Sigmoid colon (tissue), 6 donors: ENCODE measurements at regions not wholly inside any gene's neighbourhood (a gene's known extent, or its start where the extent isn't known, plus 50 kb on each side); places are given as distances from the start of the nearest gene placed in this dataset.

Experiments
- DNase-seq: peaks from one replicate; pipeline ENCODE4 v3.0.0-alpha.2; 2019
- H3K27ac ChIP-seq, 4 donors: fragments of 200-600 bp; sonication (generic); one replicate each; pipeline ENCODE4 v1.5.1; 2016 to 2019; ENCODE audit warnings: mild to moderate bottlenecking in 1 of 4
- H3K27me3 ChIP-seq, 3 donors: fragments of 200-600 bp; sonication (generic); one replicate each; pipeline ENCODE4 v1.5.1; 2019; ENCODE audit warnings: mild to moderate bottlenecking in 1 of 3
- H3K36me3 ChIP-seq, 4 donors: fragments of 200-600 bp; sonication (generic); one replicate each; pipeline ENCODE4 v1.5.1; 2016 to 2019
- H3K4me1 ChIP-seq, 4 donors: fragments of 200-600 bp; sonication (generic); one replicate each; pipeline ENCODE4 v1.5.1; 2017 to 2019
- H3K4me3 ChIP-seq, 4 donors: fragments of 200-600 bp; sonication (generic); one replicate each; pipeline ENCODE4 v1.5.1; 2017 to 2019; ENCODE audit warnings: mild to moderate bottlenecking in 2 of 4, moderate library complexity in 1 of 4
- H3K9me3 ChIP-seq, 4 donors: fragments of 200-600 bp in 3 of 4; sonication (generic) in 3 of 4; one replicate each; pipeline versions ENCODE4 v1.5.1 to v1.6.1; 2013 to 2019
- CTCF ChIP-seq, 4 experiments: fragments of 450-650 bp in 3 of 4; fragments of 200-600 bp in 1 of 4; IDR thresholded peaks; one replicate each; pipeline ENCODE4 v1.5.1; 2016 to 2019; ENCODE audit warnings: antibody characterized with exemption in 4 of 4, mild to moderate bottlenecking in 3 of 4, moderate library complexity in 2 of 4
- EP300 ChIP-seq, 4 donors: sonication (generic); formaldehyde crosslinking; IDR thresholded peaks; one replicate each; pipeline ENCODE4 v1.6.1; 2017; ENCODE audit warnings: antibody characterized with exemption in 4 of 4
- POLR2A ChIP-seq, 2 donors: fragments of 450-650 bp; IDR thresholded peaks; one replicate each; pipeline ENCODE4 v1.6.1; 2016; ENCODE audit warnings: antibody characterized with exemption in 2 of 2, mild to moderate bottlenecking in 2 of 2, moderate library complexity in 2 of 2
- POLR2AphosphoS5 ChIP-seq, 4 donors: sonication (generic); formaldehyde crosslinking; IDR thresholded peaks; one replicate each; pipeline ENCODE4 v1.6.1; 2017; ENCODE audit warnings: antibody characterized with exemption in 4 of 4
- WGBS, 2 donors: extraction: QIAGEN DNeasy Blood & Tissue Kit; methylation state at CpG; one replicate each; pipeline ENCODE4 v1.1.7; 2013; 5-methylcytosine and 5-hydroxymethylcytosine counted together
- intact Hi-C: fragments of 100-400 bp; cut with DNase I; formaldehyde crosslinking; loops from one replicate; pipeline ENCODE4 v1.15.1; 2023
- donor health status: healthy with polysubstance abuse.
- donor health status: healthy.

GRCh38 chr3:25032344-25032743 lies 395.7 kb upstream of the RARB start:
- no peak for DNase-seq
- H3K4me1 ChIP-seq: peaks cover 0 to 34% (median 17%) of the 10 kb centered on the region in 4 donors
- no peaks in the 10 kb centered on the region for H3K9me3 ChIP-seq
- TF ChIP-seq EP300 (IDR thresholded peaks at IDR 0.05) (no peak), CTCF (IDR thresholded peaks at IDR 0.05) (no peak), POLR2A (IDR thresholded peaks at IDR 0.05) (no peak), POLR2AphosphoS5 (IDR thresholded peaks at IDR 0.05) (no peak)
- H3K27me3 ChIP-seq: no peaks in the 10 kb centered on the region
- H3K4me3 ChIP-seq: no peak overlapping the region
- H3K27ac ChIP-seq: no peak overlapping the region
- 83 to 92% methylated on average over 1 of the region's 1 CpG for WGBS, 2 donors
- H3K36me3 ChIP-seq: no peaks in the 10 kb centered on the region
- intact Hi-C loops: loop anchor here (5.0 to 10.0 kb wide), 2 partner anchors 188 to 560 kb away; no protein-coding TSS in a partner anchor

GRCh38 chr3:25033407-25034029 lies 394.5 kb upstream of the RARB start:
- no peak overlapping the region for H3K4me3 ChIP-seq
- H3K27ac ChIP-seq: no peak overlapping the region
- H3K36me3 ChIP-seq: no peaks in the 10 kb centered on the region
- no peak for TF ChIP-seq EP300 (IDR thresholded peaks at IDR 0.05)
- TF ChIP-seq POLR2A (IDR thresholded peaks at IDR 0.05): no peak
- TF ChIP-seq POLR2AphosphoS5 (IDR thresholded peaks at IDR 0.05): no peak
- peak in 2 of 4 experiments; percentile 7 to 34 for TF ChIP-seq CTCF (IDR thresholded peaks at IDR 0.05)
- no peaks in the 10 kb centered on the region for H3K9me3 ChIP-seq
- no peak for DNase-seq
- H3K4me1 ChIP-seq: peaks cover 0 to 36% (median 22%) of the 10 kb centered on the region in 4 donors
- 76 to 77% methylated on average over 6 of the region's 6 CpGs for WGBS, 2 donors
- no peaks in the 10 kb centered on the region for H3K27me3 ChIP-seq
- intact Hi-C loops: loop anchor here (5.0 to 10.0 kb wide), 2 partner anchors 189 to 559 kb away; no protein-coding TSS in a partner anchor

GRCh38 chr3:25035526-25035925 lies 392.5 kb upstream of the RARB start:
- peaks cover 0 to 51% (median 32%) of the 10 kb centered on the region in 4 donors for H3K4me1 ChIP-seq
- no peaks in the 10 kb centered on the region for H3K36me3 ChIP-seq
- H3K9me3 ChIP-seq: no peaks in the 10 kb centered on the region
- 96 to 97% methylated on average over 1 of the region's 1 CpG for WGBS, 2 donors
- TF ChIP-seq POLR2AphosphoS5 (IDR thresholded peaks at IDR 0.05): no peak
- no peak for TF ChIP-seq EP300 (IDR thresholded peaks at IDR 0.05)
- TF ChIP-seq POLR2A (IDR thresholded peaks at IDR 0.05): no peak
- TF ChIP-seq CTCF (IDR thresholded peaks at IDR 0.05): no peak
- no peak for DNase-seq
- no peak overlapping the region for H3K4me3 ChIP-seq
- intact Hi-C loops: loop anchor here (10.0 kb wide), 1 partner anchor 191 kb away; no protein-coding TSS in a partner anchor
- no peak overlapping the region for H3K27ac ChIP-seq
- no peaks in the 10 kb centered on the region for H3K27me3 ChIP-seq

- H3K36me3 ChIP-seq: no peaks in the 10 kb centered on the region
- TF ChIP-seq CTCF (IDR thresholded peaks at IDR 0.05): no peak
- no peak for TF ChIP-seq POLR2A (IDR thresholded peaks at IDR 0.05)
- no peak for TF ChIP-seq POLR2AphosphoS5 (IDR thresholded peaks at IDR 0.05)
- TF ChIP-seq EP300 (IDR thresholded peaks at IDR 0.05): no peak
- intact Hi-C loops: loop anchor here (10.0 kb wide), 1 partner anchor 192 kb away; no protein-coding TSS in a partner anchor
- no peaks in the 10 kb centered on the region for H3K27me3 ChIP-seq
- WGBS, 2 donors: 69% methylated on average over 2 of the region's 2 CpGs
- peak overlapping the region; percentile 27 to 66 (median 45) for H3K27ac ChIP-seq
- no peak for DNase-seq
- no peaks in the 10 kb centered on the region for H3K9me3 ChIP-seq
- H3K4me3 ChIP-seq: no peak overlapping the region
- peaks cover 0 to 44% (median 32%) of the 10 kb centered on the region in 4 donors for H3K4me1 ChIP-seq
These were observed 391.4 kb upstream of the RARB start for GRCh38 chr3:25036633-25037032.
